ENCODE measurements at regions not wholly inside any gene's neighbourhood (a gene's known extent, or its start where the extent isn't known, plus 50 kb on each side); places are given as distances from the start of the nearest gene placed in this dataset.

DNA sequence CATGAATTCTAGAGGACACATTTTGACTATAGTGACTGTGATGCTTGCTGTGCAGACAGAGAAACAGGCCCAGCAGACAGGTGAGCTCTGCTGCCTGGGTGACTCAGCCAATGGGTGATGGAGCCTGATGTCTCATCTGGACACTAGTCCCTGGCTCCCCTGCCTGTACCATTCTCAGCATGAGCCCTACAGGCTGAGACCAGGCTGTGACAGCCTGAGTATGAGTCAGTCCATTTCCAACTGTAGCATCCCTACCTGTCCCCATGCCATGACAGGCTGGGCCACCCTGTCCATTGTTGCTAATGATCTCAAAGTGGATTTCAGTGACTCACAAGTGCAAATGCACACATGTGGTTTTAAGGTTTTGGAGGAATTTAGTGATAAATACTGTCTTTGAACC lies 102.5 kb upstream of the EEF2KMT start:
- TF ChIP-seq POLR2A (IDR thresholded peaks at IDR 0.05) (no peak), CTCF (IDR thresholded peaks at IDR 0.05) (no peak)

Measured in vagina (tissue), 2 donors.